ENCODE measurements at regions not wholly inside any gene's neighbourhood (a gene's known extent, or its start where the extent isn't known, plus 50 kb on each side); places are given as distances from the start of the nearest gene placed in this dataset.

- H3K4me3 ChIP-seq (ENCODE audit: control insufficient read depth in 1 of 2, extremely low read depth in 1 of 2, low read length in 1 of 2) = no peak overlapping the region
- peaks cover 4 to 6% (median 5%) of the 10 kb centered on the region in 3 donors for H3K9me3 Mint-ChIP-seq
- peaks cover 4% of the 10 kb centered on the region for H3K36me3 Mint-ChIP-seq
- DNase-seq (no peak), ATAC-seq (replicated peaks in 1 of 4) (no peak)
- H3K4me1 Mint-ChIP-seq = no peaks in the 10 kb centered on the region
- H3K9me3 ChIP-seq = no peaks in the 10 kb centered on the region
- H3K27ac ChIP-seq (ENCODE audit: low read length) = no peak overlapping the region
- 90% methylated on average over 3 of the region's 4 CpGs for WGBS (ENCODE audit: insufficient coverage)
- peaks cover 0 to 26% of the 10 kb centered on the region in 2 experiments for H3K27me3 ChIP-seq (replicated peaks in 1 of 2; ENCODE audit: control insufficient read depth in 2 of 2, extremely low read depth in 1 of 2, insufficient read depth in 2 of 2, low read length in 1 of 2)
- H3K4me3 Mint-ChIP-seq = no peak overlapping the region
- H3K27me3 Mint-ChIP-seq = peaks cover 30 to 32% of the 10 kb centered on the region in 2 donors
- H3K4me1 ChIP-seq (ENCODE audit: control insufficient read depth in 1 of 2, extremely low read depth in 1 of 2, insufficient read depth in 2 of 2, low read length in 2 of 2) = no peaks in the 10 kb centered on the region
- no peaks in the 10 kb centered on the region for H3K36me3 ChIP-seq (ENCODE audit: control insufficient read depth in 2 of 2, extremely low read depth in 1 of 2, insufficient read depth in 1 of 2, low read length in 1 of 2)
- ChIA-PET POLR2A (no interaction called here), CTCF (no interaction called here)
- no peak overlapping the region for H3K27ac Mint-ChIP-seq
These were observed 298.9 kb downstream of the EIPR1 start for GRCh38 chr2:3078684-3079083.

- POLR2A ChIA-PET = interaction anchor here in 1 of 2 donors (0.7 kb wide), 1 partner anchor 370 kb away, joined by 3 read pairs; no protein-coding TSS in a partner anchor
- H3K36me3 ChIP-seq (ENCODE audit: control insufficient read depth in 2 of 2, extremely low read depth in 1 of 2, insufficient read depth in 1 of 2, low read length in 1 of 2) = no peaks in the 10 kb centered on the region
- DNase-seq = no peak
- no peaks in the 10 kb centered on the region for H3K4me1 ChIP-seq (ENCODE audit: control insufficient read depth in 1 of 2, extremely low read depth in 1 of 2, insufficient read depth in 2 of 2, low read length in 2 of 2)
- Mint-ChIP-seq H3K4me3 (no peak overlapping the region), H3K27ac (no peak overlapping the region), H3K4me1 (no peaks in the 10 kb centered on the region), H3K27me3 (peaks cover 14 to 22% of the 10 kb centered on the region in 2 donors), H3K9me3 (no peaks in the 10 kb centered on the region), H3K36me3 (no peaks in the 10 kb centered on the region)
- no peaks in the 10 kb centered on the region for H3K9me3 ChIP-seq
- WGBS (ENCODE audit: insufficient coverage) = 73% methylated on average over 19 of the region's 21 CpGs
- no peak overlapping the region for H3K27ac ChIP-seq (ENCODE audit: low read length)
- H3K4me3 ChIP-seq (ENCODE audit: control insufficient read depth in 1 of 2, extremely low read depth in 1 of 2, low read length in 1 of 2) = no peak overlapping the region
- H3K27me3 ChIP-seq (replicated peaks in 1 of 2; ENCODE audit: control insufficient read depth in 2 of 2, extremely low read depth in 1 of 2, insufficient read depth in 2 of 2, low read length in 1 of 2) = peaks cover 0 to 24% of the 10 kb centered on the region in 2 experiments
- CTCF ChIA-PET = no interaction called here
- no peak for ATAC-seq (replicated peaks in 1 of 4)
These were observed 300.6 kb downstream of the EIPR1 start for GRCh38 chr2:3076848-3077642.

GRCh38 chr2:3075991-3076340 is 301.7 kb downstream of the EIPR1 start:
- WGBS (ENCODE audit: insufficient coverage) = 81% methylated on average over 4 of the region's 4 CpGs
- no peak for ATAC-seq (replicated peaks in 1 of 4)
- H3K4me1 Mint-ChIP-seq = no peaks in the 10 kb centered on the region
- no peaks in the 10 kb centered on the region for H3K36me3 Mint-ChIP-seq
- H3K27me3 Mint-ChIP-seq = peaks cover 9 to 16% of the 10 kb centered on the region in 2 donors
- no peak for DNase-seq
- Histone ChIP-seq H3K4me3 (ENCODE audit: control insufficient read depth in 1 of 2, extremely low read depth in 1 of 2, low read length in 1 of 2) (no peak overlapping the region), H3K27ac (ENCODE audit: low read length) (no peak overlapping the region), H3K36me3 (ENCODE audit: control insufficient read depth in 2 of 2, extremely low read depth in 1 of 2, insufficient read depth in 1 of 2, low read length in 1 of 2) (no peaks in the 10 kb centered on the region), H3K4me1 (ENCODE audit: control insufficient read depth in 1 of 2, extremely low read depth in 1 of 2, insufficient read depth in 2 of 2, low read length in 2 of 2) (no peaks in the 10 kb centered on the region), H3K27me3 (replicated peaks in 1 of 2; ENCODE audit: control insufficient read depth in 2 of 2, extremely low read depth in 1 of 2, insufficient read depth in 2 of 2, low read length in 1 of 2) (peaks cover 0 to 24% of the 10 kb centered on the region in 2 experiments), H3K9me3 (no peaks in the 10 kb centered on the region)
- POLR2A ChIA-PET = interaction anchor here in 1 of 2 donors (0.5 kb wide), 1 partner anchor 20 kb away, joined by 5 read pairs; no protein-coding TSS in a partner anchor
- CTCF ChIA-PET = no interaction called here
- H3K4me3 Mint-ChIP-seq = no peak overlapping the region
- H3K9me3 Mint-ChIP-seq = no peaks in the 10 kb centered on the region
- H3K27ac Mint-ChIP-seq = no peak overlapping the region

GRCh38 chr2:3075316-3075990 is 302.2 kb downstream of the EIPR1 start:
- ChIA-PET CTCF (no interaction called here), POLR2A (no interaction called here)
- Histone ChIP-seq H3K4me3 (ENCODE audit: control insufficient read depth in 1 of 2, extremely low read depth in 1 of 2, low read length in 1 of 2) (no peak overlapping the region), H3K9me3 (no peaks in the 10 kb centered on the region), H3K27ac (ENCODE audit: low read length) (no peak overlapping the region), H3K4me1 (ENCODE audit: control insufficient read depth in 1 of 2, extremely low read depth in 1 of 2, insufficient read depth in 2 of 2, low read length in 2 of 2) (no peaks in the 10 kb centered on the region), H3K36me3 (ENCODE audit: control insufficient read depth in 2 of 2, extremely low read depth in 1 of 2, insufficient read depth in 1 of 2, low read length in 1 of 2) (no peaks in the 10 kb centered on the region), H3K27me3 (replicated peaks in 1 of 2; ENCODE audit: control insufficient read depth in 2 of 2, extremely low read depth in 1 of 2, insufficient read depth in 2 of 2, low read length in 1 of 2) (peaks cover 0 to 22% of the 10 kb centered on the region in 2 experiments)
- ATAC-seq (replicated peaks in 1 of 4) (no peak), DNase-seq (no peak)
- no peak overlapping the region for H3K4me3 Mint-ChIP-seq
- H3K36me3 Mint-ChIP-seq = no peaks in the 10 kb centered on the region
- no peaks in the 10 kb centered on the region for H3K9me3 Mint-ChIP-seq
- no peaks in the 10 kb centered on the region for H3K4me1 Mint-ChIP-seq
- H3K27me3 Mint-ChIP-seq = peaks cover 4 to 11% of the 10 kb centered on the region in 2 donors
- 61% methylated on average over 4 of the region's 11 CpGs for WGBS (ENCODE audit: insufficient coverage)
- no peak overlapping the region for H3K27ac Mint-ChIP-seq

- H3K27me3 ChIP-seq (replicated peaks in 1 of 2; ENCODE audit: control insufficient read depth in 2 of 2, extremely low read depth in 1 of 2, insufficient read depth in 2 of 2, low read length in 1 of 2) = peaks cover 0 to 17% of the 10 kb centered on the region in 2 experiments
- POLR2A ChIA-PET = no interaction called here
- ATAC-seq (replicated peaks in 1 of 4) (no peak), DNase-seq (no peak)
- Mint-ChIP-seq H3K4me1 (no peaks in the 10 kb centered on the region), H3K9me3 (no peaks in the 10 kb centered on the region), H3K36me3 (no peaks in the 10 kb centered on the region), H3K27ac (no peak overlapping the region), H3K4me3 (no peak overlapping the region), H3K27me3 (peaks cover 4 to 7% of the 10 kb centered on the region in 2 donors)
- WGBS (ENCODE audit: insufficient coverage) = 87% methylated on average over 14 of the region's 14 CpGs
- H3K9me3 ChIP-seq = no peaks in the 10 kb centered on the region
- no peak overlapping the region for H3K27ac ChIP-seq (ENCODE audit: low read length)
- CTCF ChIA-PET = no interaction called here
- H3K36me3 ChIP-seq (ENCODE audit: control insufficient read depth in 2 of 2, extremely low read depth in 1 of 2, insufficient read depth in 1 of 2, low read length in 1 of 2) = no peaks in the 10 kb centered on the region
- no peaks in the 10 kb centered on the region for H3K4me1 ChIP-seq (ENCODE audit: control insufficient read depth in 1 of 2, extremely low read depth in 1 of 2, insufficient read depth in 2 of 2, low read length in 2 of 2)
- H3K4me3 ChIP-seq (ENCODE audit: control insufficient read depth in 1 of 2, extremely low read depth in 1 of 2, low read length in 1 of 2) = no peak overlapping the region
These were observed 303.9 kb downstream of the EIPR1 start for GRCh38 chr2:3073704-3074103.

- H3K4me3 ChIP-seq (ENCODE audit: control insufficient read depth in 1 of 2, extremely low read depth in 1 of 2, low read length in 1 of 2) = no peak overlapping the region
- Mint-ChIP-seq H3K9me3 (peaks cover 0 to 3% (median 0%) of the 10 kb centered on the region in 3 donors), H3K36me3 (no peaks in the 10 kb centered on the region), H3K27me3 (peaks cover 4 to 7% of the 10 kb centered on the region in 2 donors), H3K4me1 (no peaks in the 10 kb centered on the region), H3K4me3 (no peak overlapping the region), H3K27ac (no peak overlapping the region)
- peaks cover 0 to 17% of the 10 kb centered on the region in 2 experiments for H3K27me3 ChIP-seq (replicated peaks in 1 of 2; ENCODE audit: control insufficient read depth in 2 of 2, extremely low read depth in 1 of 2, insufficient read depth in 2 of 2, low read length in 1 of 2)
- H3K27ac ChIP-seq (ENCODE audit: low read length) = no peak overlapping the region
- POLR2A ChIA-PET = no interaction called here
- CTCF ChIA-PET = no interaction called here
- H3K36me3 ChIP-seq (ENCODE audit: control insufficient read depth in 2 of 2, extremely low read depth in 1 of 2, insufficient read depth in 1 of 2, low read length in 1 of 2) = no peaks in the 10 kb centered on the region
- 72% methylated on average over 12 of the region's 13 CpGs for WGBS (ENCODE audit: insufficient coverage)
- DNase-seq (no peak), ATAC-seq (replicated peaks in 1 of 4) (no peak)
- H3K4me1 ChIP-seq (ENCODE audit: control insufficient read depth in 1 of 2, extremely low read depth in 1 of 2, insufficient read depth in 2 of 2, low read length in 2 of 2) = no peaks in the 10 kb centered on the region
- H3K9me3 ChIP-seq = no peaks in the 10 kb centered on the region
These were observed 304.5 kb downstream of the EIPR1 start for GRCh38 chr2:3073041-3073595.

Data from T-cell (primary cell).